T-helper 2 cell treated with Interferon-gamma antibody and Interleukin-4, amounts not matched to agents 5 μg/mL and 100 μg/mL, for 36 hours (primary cell): ENCODE measurements at regions not wholly inside any gene's neighbourhood (a gene's known extent, or its start where the extent isn't known, plus 50 kb on each side); places are given as distances from the start of the nearest gene placed in this dataset.

Experiments used
- DNase-seq: peaks from one replicate; pipeline ENCODE4 v3.0.0; 2021; ENCODE audit warnings: low spot score
- H3K27ac Mint-ChIP-seq: one replicate; pipeline ENCODE4 v1.8.0; 2021; ENCODE audit warnings: mild to moderate bottlenecking, mixed read lengths
- H3K27me3 Mint-ChIP-seq: one replicate; pipeline ENCODE4 v1.8.0; 2021; ENCODE audit warnings: low read depth, mixed read lengths
- H3K36me3 Mint-ChIP-seq: one replicate; pipeline ENCODE4 v1.8.0; 2021; ENCODE audit warnings: low read depth, mixed read lengths
- H3K4me1 Mint-ChIP-seq: one replicate; pipeline ENCODE4 v1.8.0; 2021; ENCODE audit warnings: low read depth, mixed read lengths
- H3K4me3 Mint-ChIP-seq: one replicate; pipeline ENCODE4 v1.8.0; 2022; ENCODE audit warnings: mild to moderate bottlenecking, moderate library complexity, mixed read lengths
- H3K9me3 Mint-ChIP-seq: one replicate; pipeline ENCODE4 v1.8.0; 2021; ENCODE audit warnings: mixed read lengths

DNA sequence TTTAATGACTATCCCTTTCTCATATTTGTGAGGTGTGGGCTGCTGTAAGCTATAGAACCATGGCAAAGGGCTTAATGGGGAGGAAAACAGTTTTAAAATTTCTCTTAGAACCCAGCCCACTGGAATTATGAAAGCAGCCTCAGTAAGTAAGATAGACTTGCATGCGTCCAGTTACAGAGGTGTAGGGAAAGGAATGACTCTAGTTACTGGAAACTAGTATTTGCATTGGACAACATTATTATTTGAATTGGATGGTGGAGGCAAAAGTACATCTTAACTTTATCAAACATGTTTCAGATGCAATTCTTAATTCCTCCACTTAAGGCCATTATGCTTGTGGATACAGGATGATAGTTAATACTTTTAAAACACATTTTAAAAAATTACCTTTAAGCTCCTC lies 292.9 kb downstream of the SPRY2 start:
- no peak overlapping the region for H3K27ac Mint-ChIP-seq
- H3K36me3 Mint-ChIP-seq, result no peaks in the 10 kb centered on the region
- H3K27me3 Mint-ChIP-seq, result no peaks in the 10 kb centered on the region
- DNase-seq, result no peak
- H3K9me3 Mint-ChIP-seq, result no peaks in the 10 kb centered on the region
- no peak overlapping the region for H3K4me3 Mint-ChIP-seq
- H3K4me1 Mint-ChIP-seq, result peaks cover 8% of the 10 kb centered on the region

DNA sequence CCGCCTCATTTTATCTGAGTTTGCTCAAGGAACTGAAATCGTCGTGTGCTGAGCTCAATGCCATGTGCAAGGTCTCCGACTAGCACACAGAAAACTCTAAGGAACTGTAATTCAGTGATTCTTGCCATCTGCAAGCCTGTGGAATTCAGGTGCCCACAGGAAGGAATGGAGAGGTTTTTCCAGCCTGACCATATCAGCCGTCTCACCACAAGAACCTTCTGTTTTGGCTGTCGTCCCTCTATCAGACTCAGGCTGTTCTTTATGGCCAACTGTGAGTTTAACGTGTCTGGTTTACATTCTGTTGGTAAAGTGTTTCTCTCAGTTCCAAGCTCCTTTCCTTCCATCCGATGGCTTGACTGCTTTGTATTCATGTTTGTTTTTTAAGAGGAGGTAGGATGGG lies 293.5 kb downstream of the SPRY2 start:
- no peak overlapping the region for H3K27ac Mint-ChIP-seq

GRCh38 chr13:80040981-80041317 lies 300.0 kb downstream of the SPRY2 start:
- H3K36me3 Mint-ChIP-seq, result no peaks in the 10 kb centered on the region
- DNase-seq, result no peak
- H3K27ac Mint-ChIP-seq, result no peak overlapping the region
- H3K9me3 Mint-ChIP-seq, result no peaks in the 10 kb centered on the region
- no peaks in the 10 kb centered on the region for H3K27me3 Mint-ChIP-seq
- no peaks in the 10 kb centered on the region for H3K4me1 Mint-ChIP-seq
- H3K4me3 Mint-ChIP-seq, result no peak overlapping the region

More for the DNA sequence above, 293.5 kb downstream of the SPRY2 start:
- Mint-ChIP-seq H3K27me3 (no peaks in the 10 kb centered on the region), H3K4me3 (no peak overlapping the region), H3K36me3 (no peaks in the 10 kb centered on the region), H3K9me3 (no peaks in the 10 kb centered on the region), H3K4me1 (peaks cover 8% of the 10 kb centered on the region)
- DNase-seq, result no peak

DNA sequence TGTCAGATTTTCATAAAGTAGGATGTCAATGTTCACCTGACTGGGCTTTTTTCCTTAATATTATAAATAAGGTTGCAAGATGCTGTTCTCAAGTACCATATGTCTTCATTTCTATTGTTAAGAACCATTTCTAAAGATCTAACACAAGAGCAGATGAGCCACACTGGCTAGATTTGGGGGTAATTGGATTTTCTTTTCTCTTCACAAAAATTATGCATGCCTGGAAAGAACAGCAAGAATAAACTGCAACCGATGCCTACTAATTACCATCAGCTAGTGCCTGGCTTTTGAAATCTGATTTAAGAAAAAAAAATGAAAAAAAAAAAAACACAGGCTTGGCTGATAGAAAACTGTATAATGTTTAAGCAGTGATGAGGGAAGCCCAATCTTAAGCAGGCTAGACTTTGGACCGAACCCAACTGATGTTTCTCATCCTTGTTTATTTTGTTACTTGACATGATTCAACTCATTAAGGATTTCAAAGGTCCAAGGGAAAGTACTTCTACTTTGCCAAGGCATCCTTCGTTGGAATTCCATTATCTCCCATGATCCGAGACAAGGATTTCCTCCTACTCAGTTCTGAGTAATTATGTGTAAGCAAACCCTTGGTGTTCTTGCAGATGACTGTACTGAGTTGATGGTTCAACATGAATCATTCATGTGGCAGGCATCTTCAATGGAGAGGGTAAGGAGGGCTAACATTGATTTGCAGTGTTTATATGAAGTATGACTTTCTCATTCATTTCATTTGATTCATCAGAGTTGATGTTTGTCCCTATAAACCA lies 300.5 kb downstream of the SPRY2 start:
- H3K27me3 Mint-ChIP-seq, result no peaks in the 10 kb centered on the region
- H3K4me1 Mint-ChIP-seq, result no peaks in the 10 kb centered on the region
- no peak overlapping the region for H3K4me3 Mint-ChIP-seq
- H3K9me3 Mint-ChIP-seq, result no peaks in the 10 kb centered on the region
- no peaks in the 10 kb centered on the region for H3K36me3 Mint-ChIP-seq
- H3K27ac Mint-ChIP-seq, result no peak overlapping the region
- no peak for DNase-seq

DNA sequence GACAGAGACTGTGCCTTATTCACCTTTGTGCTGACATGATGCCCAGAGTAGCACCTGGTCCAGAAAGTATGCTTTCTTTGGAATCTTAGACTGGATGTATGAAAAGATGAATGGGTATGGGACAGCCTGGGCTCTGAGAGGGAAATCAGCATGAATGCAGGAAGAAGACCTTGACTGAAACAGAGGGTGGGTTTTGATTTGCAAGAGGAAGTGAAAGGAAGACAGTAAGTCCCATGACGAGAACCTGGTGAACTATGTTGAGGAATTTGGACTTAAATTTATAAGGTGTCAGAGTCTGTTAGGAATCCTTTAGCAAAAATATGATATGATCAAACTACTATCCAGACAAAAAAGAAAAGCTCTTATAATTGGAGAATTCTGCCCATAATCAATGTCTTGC lies 301.9 kb downstream of the SPRY2 start:
- H3K27me3 Mint-ChIP-seq, result no peaks in the 10 kb centered on the region
- no peaks in the 10 kb centered on the region for H3K36me3 Mint-ChIP-seq
- no peaks in the 10 kb centered on the region for H3K4me1 Mint-ChIP-seq
- DNase-seq, result no peak
- H3K27ac Mint-ChIP-seq, result no peak overlapping the region
- H3K9me3 Mint-ChIP-seq, result no peaks in the 10 kb centered on the region
- H3K4me3 Mint-ChIP-seq, result no peak overlapping the region

- no peaks in the 10 kb centered on the region for H3K9me3 Mint-ChIP-seq
- no peak overlapping the region for H3K4me3 Mint-ChIP-seq
- no peak overlapping the region for H3K27ac Mint-ChIP-seq
- H3K36me3 Mint-ChIP-seq, result no peaks in the 10 kb centered on the region
- DNase-seq, result no peak
- no peaks in the 10 kb centered on the region for H3K27me3 Mint-ChIP-seq
- no peaks in the 10 kb centered on the region for H3K4me1 Mint-ChIP-seq
These were observed 302.6 kb downstream of the SPRY2 start for GRCh38 chr13:80038371-80038770.

GRCh38 chr13:80037505-80037888 lies 303.4 kb downstream of the SPRY2 start:
- no peaks in the 10 kb centered on the region for H3K4me1 Mint-ChIP-seq
- no peaks in the 10 kb centered on the region for H3K36me3 Mint-ChIP-seq
- H3K27me3 Mint-ChIP-seq, result no peaks in the 10 kb centered on the region
- no peak for DNase-seq
- no peak overlapping the region for H3K27ac Mint-ChIP-seq
- no peaks in the 10 kb centered on the region for H3K9me3 Mint-ChIP-seq
- H3K4me3 Mint-ChIP-seq, result no peak overlapping the region

- Mint-ChIP-seq H3K36me3 (no peaks in the 10 kb centered on the region), H3K27ac (no peak overlapping the region), H3K4me1 (no peaks in the 10 kb centered on the region), H3K4me3 (no peak overlapping the region), H3K27me3 (no peaks in the 10 kb centered on the region), H3K9me3 (no peaks in the 10 kb centered on the region)
- no peak for DNase-seq
These were observed 304.0 kb downstream of the SPRY2 start for GRCh38 chr13:80036845-80037504.

DNA sequence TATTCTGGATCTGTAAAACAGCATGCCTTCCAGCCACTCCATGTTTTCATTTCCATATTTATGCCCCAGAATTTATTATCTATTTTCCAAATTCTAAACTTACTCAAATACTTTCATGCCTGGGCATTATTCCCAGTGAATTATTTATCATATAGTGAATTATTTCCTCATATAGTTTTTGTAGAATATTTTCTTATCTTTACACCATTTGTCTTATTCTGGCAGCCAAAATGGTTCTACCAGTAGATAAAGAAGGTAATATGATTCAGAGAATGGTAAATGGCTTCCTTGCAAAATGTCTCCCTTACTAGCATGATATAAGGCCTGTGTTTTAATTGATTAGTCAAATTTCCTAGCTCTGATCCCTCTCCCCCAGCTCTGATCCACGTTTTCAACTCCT lies 305.8 kb downstream of the SPRY2 start:
- Mint-ChIP-seq H3K4me3 (no peak overlapping the region), H3K9me3 (no peaks in the 10 kb centered on the region), H3K27ac (no peak overlapping the region), H3K36me3 (no peaks in the 10 kb centered on the region), H3K4me1 (no peaks in the 10 kb centered on the region), H3K27me3 (no peaks in the 10 kb centered on the region)
- no peak for DNase-seq

- Mint-ChIP-seq H3K9me3 (no peaks in the 10 kb centered on the region), H3K4me3 (no peak overlapping the region), H3K4me1 (no peaks in the 10 kb centered on the region), H3K36me3 (no peaks in the 10 kb centered on the region), H3K27ac (no peak overlapping the region), H3K27me3 (no peaks in the 10 kb centered on the region)
- DNase-seq, result no peak
These were observed 307.0 kb downstream of the SPRY2 start for GRCh38 chr13:80033951-80034350.

DNA sequence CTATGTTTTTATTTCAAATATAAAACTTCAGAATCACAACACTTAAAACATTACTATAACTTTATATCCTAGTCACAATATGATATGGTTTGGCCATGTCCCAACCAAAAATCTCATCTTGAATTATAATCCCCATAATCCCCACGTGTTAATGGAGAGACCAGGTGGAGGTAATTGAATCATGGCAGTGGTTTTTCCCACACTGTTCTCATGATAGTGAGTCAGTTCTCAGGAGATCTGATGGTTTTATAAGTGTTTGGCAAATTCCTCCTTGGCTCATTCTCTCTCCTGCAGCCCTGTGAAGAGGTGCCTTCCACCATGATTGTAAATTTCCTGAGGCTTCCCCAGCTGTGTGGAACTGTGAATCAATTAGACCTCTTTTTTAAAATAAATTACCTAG lies 307.6 kb downstream of the SPRY2 start:
- Mint-ChIP-seq H3K27me3 (no peaks in the 10 kb centered on the region), H3K36me3 (no peaks in the 10 kb centered on the region), H3K27ac (no peak overlapping the region), H3K4me1 (no peaks in the 10 kb centered on the region), H3K4me3 (no peak overlapping the region), H3K9me3 (no peaks in the 10 kb centered on the region)
- DNase-seq, result no peak

- Mint-ChIP-seq H3K27me3 (no peaks in the 10 kb centered on the region), H3K4me3 (no peak overlapping the region), H3K27ac (no peak overlapping the region), H3K9me3 (no peaks in the 10 kb centered on the region), H3K36me3 (no peaks in the 10 kb centered on the region), H3K4me1 (no peaks in the 10 kb centered on the region)
- no peak for DNase-seq
These were observed 310.4 kb downstream of the SPRY2 start for GRCh38 chr13:80030491-80030890.

DNA sequence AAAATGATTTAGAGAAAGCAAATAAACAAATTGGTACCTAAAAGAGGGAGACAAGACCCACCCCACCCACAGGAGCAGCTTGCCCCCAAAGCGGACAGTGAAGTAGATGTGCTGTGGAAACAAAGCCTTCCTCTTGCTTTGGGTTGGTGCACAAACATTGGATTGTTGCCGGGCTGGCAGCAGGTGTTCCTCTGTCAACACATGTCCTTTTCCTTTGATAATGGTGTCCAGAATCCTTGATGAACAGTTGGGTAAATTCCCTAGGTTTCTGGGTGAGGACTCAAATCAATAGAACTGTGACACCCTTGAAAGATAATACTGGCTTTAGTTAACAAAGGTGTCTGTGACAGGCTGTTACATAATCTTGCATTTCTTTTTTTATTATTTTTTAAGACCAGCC lies 311.8 kb downstream of the SPRY2 start:
- Mint-ChIP-seq H3K36me3 (no peaks in the 10 kb centered on the region), H3K4me3 (no peak overlapping the region), H3K27ac (no peak overlapping the region), H3K9me3 (no peaks in the 10 kb centered on the region), H3K27me3 (no peaks in the 10 kb centered on the region), H3K4me1 (no peaks in the 10 kb centered on the region)
- no peak for DNase-seq

DNA sequence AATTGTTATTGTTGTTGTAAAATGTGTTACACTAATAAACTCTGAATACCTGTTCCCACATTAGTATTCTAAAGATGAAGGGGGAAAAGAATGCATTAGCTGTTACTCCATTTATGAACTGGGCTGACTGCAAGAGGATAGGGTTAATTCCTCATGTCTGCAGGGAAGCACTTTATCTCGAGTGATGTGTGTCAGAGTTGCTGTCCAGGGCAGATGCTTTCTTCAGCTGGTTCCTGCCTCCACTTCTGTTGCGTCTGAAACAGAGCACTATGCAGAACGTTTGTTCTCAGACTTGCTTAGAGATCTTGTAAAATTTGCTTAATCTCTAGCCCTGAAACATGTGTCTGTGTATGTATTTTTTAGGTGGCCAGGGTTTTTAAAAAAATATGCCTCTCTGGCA lies 318.8 kb downstream of the SPRY2 start:
- Mint-ChIP-seq H3K27me3 (no peaks in the 10 kb centered on the region), H3K4me3 (no peak overlapping the region), H3K27ac (no peak overlapping the region)

GRCh38 chr13:80012251-80012650 lies 328.7 kb downstream of the SPRY2 start:
- H3K27me3 Mint-ChIP-seq, result no peaks in the 10 kb centered on the region
- DNase-seq, result no peak
- no peaks in the 10 kb centered on the region for H3K4me1 Mint-ChIP-seq
- H3K27ac Mint-ChIP-seq, result no peak overlapping the region
- no peak overlapping the region for H3K4me3 Mint-ChIP-seq
- no peaks in the 10 kb centered on the region for H3K9me3 Mint-ChIP-seq
- H3K36me3 Mint-ChIP-seq, result no peaks in the 10 kb centered on the region

More for the DNA sequence above, 318.8 kb downstream of the SPRY2 start:
- Mint-ChIP-seq H3K4me1 (no peaks in the 10 kb centered on the region), H3K9me3 (no peaks in the 10 kb centered on the region), H3K36me3 (no peaks in the 10 kb centered on the region)
- DNase-seq, result no peak
